Activated CD4-positive, alpha-beta T cell treated with anti-CD3 and anti-CD28 coated beads, Interleukin-2, amount 50 U/mL, for 48 hours (primary cell): ENCODE measurements at regions not wholly inside any gene's neighbourhood (a gene's known extent, or its start where the extent isn't known, plus 50 kb on each side); places are given as distances from the start of the nearest gene placed in this dataset.

Source experiments
- DNase-seq, 2 experiments: peaks; one replicate each; pipeline ENCODE4 v3.0.0-alpha.2; 2020

DNA sequence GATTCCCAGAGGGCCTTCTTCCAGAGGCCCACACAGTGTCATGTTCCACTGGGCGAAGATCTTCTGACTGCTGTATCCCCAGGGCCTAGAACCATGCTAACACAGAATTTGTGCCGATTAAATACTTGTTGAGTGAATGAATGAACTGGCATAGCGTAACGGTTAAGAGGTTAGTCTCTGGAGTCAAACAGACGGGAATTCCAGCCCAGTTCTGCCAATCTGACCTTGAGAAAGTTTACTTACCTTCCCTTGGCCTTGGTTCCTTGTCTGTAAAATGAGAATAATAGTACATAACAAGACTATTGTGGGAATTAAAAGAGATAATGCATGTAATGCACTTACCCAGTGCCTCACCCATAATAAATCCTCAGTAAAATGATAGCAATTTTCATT, 58.3 kb upstream of the PLAC1 start:
- no peak for DNase-seq

DNA sequence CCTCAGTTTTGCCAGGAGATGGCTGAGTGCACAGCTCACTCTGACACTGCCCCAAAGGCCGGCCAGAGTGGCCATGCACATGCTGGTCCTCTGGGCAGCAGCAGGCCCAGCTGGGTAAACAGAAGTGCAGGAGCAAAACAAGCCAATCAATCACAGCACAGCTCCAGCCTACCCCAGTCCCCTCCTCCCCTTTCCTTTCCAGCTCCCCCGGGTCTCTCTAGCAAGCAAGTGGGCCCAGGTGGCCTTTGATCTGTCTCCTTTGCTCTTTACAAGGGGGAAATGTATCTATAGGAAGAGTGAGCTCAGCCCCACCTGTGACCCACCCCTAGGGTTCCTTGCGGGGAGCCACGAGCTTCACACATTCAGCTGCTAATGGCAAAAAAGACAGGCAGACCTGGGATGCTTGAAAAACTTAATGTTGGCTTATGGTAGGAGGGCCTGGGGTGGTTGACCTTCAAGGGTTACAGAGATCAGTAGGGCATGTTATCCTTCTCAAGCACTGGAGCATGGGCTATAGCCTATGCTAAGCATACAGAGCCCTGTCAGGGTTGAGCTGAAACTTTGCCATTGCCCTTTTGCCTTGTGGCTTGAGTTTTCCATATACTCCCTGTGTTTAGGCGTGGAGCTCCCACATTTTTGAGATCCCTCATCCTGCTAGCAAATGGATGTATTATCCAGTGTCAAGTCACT, 57.8 kb upstream of the PLAC1 start:
- no peak for DNase-seq

DNA sequence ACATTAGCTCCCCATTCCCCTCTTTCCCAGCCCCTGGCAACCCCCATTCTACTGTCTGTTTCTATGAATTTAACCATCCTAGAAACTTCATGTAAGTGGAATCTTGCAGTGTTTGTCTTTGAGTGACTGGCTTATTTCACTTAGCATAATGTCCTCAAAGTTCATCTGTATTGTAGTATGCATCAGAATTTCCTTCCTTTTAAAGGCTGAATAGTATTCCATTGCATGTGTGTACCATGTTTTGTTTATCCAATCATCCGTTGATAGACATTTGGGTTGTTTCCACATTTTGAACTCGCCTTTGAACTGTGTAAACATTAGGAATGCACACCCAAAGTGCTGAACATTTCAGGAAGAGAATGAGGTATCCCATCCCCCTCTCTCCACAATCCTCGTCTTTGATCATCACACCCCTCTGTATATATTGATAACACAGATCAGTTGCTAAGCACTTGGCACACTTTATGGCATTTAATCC, 56.4 kb upstream of the PLAC1 start:
- DNase-seq, result no peak

DNA sequence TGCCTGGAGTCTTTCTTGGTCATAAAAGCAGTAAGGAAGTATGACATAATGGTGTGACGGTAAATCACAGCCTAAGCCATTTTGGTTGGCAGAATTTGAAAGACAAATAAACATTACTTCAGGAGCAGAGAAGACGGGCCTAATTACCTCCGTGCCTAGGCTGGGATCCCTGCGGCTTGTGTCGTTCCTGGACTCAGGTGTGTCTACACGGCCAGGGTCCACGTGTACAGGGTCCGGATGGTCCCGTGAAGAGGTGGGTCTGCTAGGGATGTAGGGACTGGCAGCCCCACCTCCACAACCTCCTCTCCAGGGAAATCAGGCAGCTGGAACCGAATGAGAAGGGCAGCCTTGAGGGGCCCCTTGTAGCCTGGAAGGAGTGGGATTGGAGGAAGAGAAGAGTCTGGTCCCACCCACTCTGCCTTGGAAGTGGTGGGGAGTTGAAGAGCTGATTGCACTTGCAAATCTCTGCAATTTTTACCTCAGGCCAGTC, 55.4 kb upstream of the PLAC1 start:
- no peak for DNase-seq

DNA sequence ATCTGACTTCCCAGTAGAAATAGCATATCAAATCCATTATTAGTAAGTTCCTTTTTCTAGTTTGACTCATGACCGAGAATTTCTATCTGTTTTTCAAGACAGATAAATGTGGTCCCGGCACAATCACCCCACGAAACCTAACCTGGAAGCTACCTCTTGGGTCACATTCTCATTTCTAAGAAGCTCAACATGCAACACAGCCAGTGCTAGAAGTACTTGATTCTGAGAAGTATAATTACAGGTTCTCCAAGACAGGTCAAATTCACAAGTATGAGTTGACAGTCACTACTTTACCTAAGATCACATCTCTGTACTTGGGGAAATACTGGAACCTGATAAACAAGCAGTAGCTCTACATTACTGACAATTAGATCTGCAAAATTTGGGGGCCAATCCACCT, 54.0 kb upstream of the PLAC1 start:
- no peak for DNase-seq

DNA sequence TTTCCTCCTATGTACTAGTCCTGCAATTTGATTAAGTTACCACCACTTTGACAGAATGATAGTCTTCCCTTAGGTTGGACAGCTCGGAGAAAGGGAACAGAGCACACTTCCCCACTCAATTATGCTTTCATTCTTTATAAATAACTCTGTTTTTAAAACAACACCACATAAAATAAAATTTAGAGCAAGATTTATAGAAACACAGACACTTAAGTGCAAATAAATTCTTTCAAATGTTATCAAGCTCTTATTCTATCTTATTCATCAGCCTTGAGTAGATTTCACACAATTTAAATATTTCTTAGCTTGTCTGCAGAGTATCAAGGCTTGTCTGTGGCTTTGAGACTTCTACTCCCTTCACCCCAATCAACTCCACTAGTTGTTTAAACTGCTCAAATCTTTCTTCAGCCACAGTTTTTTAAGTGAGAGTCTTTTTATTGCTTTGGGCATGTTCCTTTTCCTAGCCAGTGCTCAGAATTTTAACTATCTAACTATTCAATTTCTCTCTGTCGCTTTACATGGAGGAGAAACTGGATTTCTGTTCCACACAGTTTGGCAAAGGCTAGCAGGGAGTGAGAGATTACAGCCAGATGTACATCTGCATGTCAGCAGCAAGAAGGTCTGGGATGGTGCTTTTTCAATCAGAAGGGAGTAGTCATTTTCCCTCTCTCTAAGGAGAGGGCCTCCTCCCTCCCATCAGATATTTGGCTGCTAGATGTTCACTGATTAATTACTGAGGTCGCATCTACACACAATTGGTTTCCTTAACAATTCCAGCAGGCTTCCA, 53.1 kb upstream of the PLAC1 start:
- DNase-seq, result no peak
